ENCODE measurements at regions not wholly inside any gene's neighbourhood (a gene's known extent, or its start where the extent isn't known, plus 50 kb on each side); places are given as distances from the start of the nearest gene placed in this dataset.

DNA sequence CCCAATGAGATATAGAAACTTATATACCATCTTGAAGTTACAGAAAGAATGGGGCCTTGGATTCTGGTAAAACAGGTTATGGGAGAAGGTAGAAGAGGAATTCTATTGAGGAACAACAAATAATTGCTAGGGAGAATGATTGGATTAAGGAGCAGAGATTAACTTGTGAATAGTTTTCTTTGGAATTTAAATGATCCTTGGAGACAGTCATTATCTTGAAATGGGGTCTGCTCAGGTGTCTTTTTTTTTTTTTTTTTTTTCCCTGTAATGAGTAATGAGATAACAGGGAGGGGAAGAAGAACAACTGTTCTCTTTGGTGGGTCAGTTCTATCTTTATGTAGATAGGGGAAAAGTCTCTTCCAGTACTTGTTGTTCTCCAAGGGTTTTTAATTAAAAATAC is 1406.0 kb downstream of the RPA4 start:
- POLR2A ChIA-PET, result no interaction called here
- DNase-seq (ENCODE audit: low read depth, low spot score), result no peak
- Histone ChIP-seq H3K36me3 (ENCODE audit: control insufficient read depth, insufficient read depth, low read length) (no peaks in the 10 kb centered on the region), H3K9me3 (ENCODE audit: control insufficient read depth, insufficient read depth, low read depth, low read length) (no peaks in the 10 kb centered on the region), H3K27me3 (ENCODE audit: control insufficient read depth, insufficient read depth, low read length) (no peaks in the 10 kb centered on the region), H3K27ac (ENCODE audit: low read length) (no peak overlapping the region), H3K4me3 (ENCODE audit: low read depth in 2 of 2, low read length in 2 of 2) (no peak overlapping the region), H3K4me1 (ENCODE audit: control insufficient read depth, insufficient read depth, low read length) (no peaks in the 10 kb centered on the region)
- TF ChIP-seq, protein P1, sequence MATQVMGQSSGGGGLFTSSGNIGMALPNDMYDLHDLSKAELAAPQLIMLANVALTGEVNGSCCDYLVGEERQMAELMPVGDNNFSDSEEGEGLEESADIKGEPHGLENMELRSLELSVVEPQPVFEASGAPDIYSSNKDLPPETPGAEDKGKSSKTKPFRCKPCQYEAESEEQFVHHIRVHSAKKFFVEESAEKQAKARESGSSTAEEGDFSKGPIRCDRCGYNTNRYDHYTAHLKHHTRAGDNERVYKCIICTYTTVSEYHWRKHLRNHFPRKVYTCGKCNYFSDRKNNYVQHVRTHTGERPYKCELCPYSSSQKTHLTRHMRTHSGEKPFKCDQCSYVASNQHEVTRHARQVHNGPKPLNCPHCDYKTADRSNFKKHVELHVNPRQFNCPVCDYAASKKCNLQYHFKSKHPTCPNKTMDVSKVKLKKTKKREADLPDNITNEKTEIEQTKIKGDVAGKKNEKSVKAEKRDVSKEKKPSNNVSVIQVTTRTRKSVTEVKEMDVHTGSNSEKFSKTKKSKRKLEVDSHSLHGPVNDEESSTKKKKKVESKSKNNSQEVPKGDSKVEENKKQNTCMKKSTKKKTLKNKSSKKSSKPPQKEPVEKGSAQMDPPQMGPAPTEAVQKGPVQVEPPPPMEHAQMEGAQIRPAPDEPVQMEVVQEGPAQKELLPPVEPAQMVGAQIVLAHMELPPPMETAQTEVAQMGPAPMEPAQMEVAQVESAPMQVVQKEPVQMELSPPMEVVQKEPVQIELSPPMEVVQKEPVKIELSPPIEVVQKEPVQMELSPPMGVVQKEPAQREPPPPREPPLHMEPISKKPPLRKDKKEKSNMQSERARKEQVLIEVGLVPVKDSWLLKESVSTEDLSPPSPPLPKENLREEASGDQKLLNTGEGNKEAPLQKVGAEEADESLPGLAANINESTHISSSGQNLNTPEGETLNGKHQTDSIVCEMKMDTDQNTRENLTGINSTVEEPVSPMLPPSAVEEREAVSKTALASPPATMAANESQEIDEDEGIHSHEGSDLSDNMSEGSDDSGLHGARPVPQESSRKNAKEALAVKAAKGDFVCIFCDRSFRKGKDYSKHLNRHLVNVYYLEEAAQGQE (IDR thresholded peaks at IDR 0.05; ENCODE audit: insufficient read depth in 1 of 2, low read depth in 2 of 2, low read length in 1 of 2), result no peak
- TF ChIP-seq TCF7L2 (IDR thresholded peaks at IDR 0.05; ENCODE audit: low read depth, low read length) (no peak), POLR2AphosphoS5 (IDR thresholded peaks at IDR 0.05; ENCODE audit: low read depth, low read length) (no peak), SIN3A (IDR thresholded peaks at IDR 0.05; ENCODE audit: borderline replicate concordance, insufficient read depth, low read depth, low read length) (no peak)
- TF ChIP-seq, protein P2, sequence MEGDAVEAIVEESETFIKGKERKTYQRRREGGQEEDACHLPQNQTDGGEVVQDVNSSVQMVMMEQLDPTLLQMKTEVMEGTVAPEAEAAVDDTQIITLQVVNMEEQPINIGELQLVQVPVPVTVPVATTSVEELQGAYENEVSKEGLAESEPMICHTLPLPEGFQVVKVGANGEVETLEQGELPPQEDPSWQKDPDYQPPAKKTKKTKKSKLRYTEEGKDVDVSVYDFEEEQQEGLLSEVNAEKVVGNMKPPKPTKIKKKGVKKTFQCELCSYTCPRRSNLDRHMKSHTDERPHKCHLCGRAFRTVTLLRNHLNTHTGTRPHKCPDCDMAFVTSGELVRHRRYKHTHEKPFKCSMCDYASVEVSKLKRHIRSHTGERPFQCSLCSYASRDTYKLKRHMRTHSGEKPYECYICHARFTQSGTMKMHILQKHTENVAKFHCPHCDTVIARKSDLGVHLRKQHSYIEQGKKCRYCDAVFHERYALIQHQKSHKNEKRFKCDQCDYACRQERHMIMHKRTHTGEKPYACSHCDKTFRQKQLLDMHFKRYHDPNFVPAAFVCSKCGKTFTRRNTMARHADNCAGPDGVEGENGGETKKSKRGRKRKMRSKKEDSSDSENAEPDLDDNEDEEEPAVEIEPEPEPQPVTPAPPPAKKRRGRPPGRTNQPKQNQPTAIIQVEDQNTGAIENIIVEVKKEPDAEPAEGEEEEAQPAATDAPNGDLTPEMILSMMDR (IDR thresholded peaks at IDR 0.05), result no peak
- CTCF ChIA-PET, result no interaction called here
- intact Hi-C loops (cut with micrococcal nuclease; ENCODE audit: unreplicated experiment), result no loop called here
- BruUV-seq (replicated peaks), result no TSS peak
- in situ Hi-C loops (cut with HindIII; ENCODE audit: low pct_unique_long_range_greater_than_20kb, low sequenced_read_pairs), result no loop called here
- ATAC-seq, result no peak

DNA sequence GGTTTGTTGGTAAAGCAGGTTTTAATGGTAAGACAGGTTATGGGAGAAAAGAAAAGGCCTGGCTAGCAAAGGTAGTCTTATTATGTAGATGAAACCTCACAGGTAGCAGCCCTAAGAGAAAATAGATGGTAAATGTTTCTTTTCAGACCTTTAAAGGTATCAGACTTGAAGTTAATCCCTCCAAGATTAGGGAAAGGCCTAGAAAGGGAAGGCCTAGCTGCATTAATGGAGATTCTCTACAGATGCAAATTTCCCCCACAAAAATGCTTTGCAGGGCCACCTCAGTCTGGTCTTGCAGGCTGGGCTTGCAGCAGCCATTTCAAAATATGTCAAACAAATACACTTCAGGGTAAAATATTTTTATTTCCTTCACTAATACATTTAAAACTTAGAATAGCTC is 1410.6 kb downstream of the RPA4 start:
- BruUV-seq (replicated peaks), result no TSS peak
- no peak for TF ChIP-seq SIN3A (IDR thresholded peaks at IDR 0.05; ENCODE audit: borderline replicate concordance, insufficient read depth, low read depth, low read length)
- TF ChIP-seq, protein P1 (IDR thresholded peaks at IDR 0.05; ENCODE audit: insufficient read depth in 1 of 2, low read depth in 2 of 2, low read length in 1 of 2), result no peak
- TF ChIP-seq, protein P2 (IDR thresholded peaks at IDR 0.05), result no peak
- no peak for TF ChIP-seq POLR2AphosphoS5 (IDR thresholded peaks at IDR 0.05; ENCODE audit: low read depth, low read length)
- TF ChIP-seq TCF7L2 (IDR thresholded peaks at IDR 0.05; ENCODE audit: low read depth, low read length), result no peak
- ChIA-PET POLR2A (no interaction called here), CTCF (no interaction called here)
- in situ Hi-C loops (cut with HindIII; ENCODE audit: low pct_unique_long_range_greater_than_20kb, low sequenced_read_pairs), result no loop called here
- H3K36me3 ChIP-seq (ENCODE audit: control insufficient read depth, insufficient read depth, low read length), result no peaks in the 10 kb centered on the region
- intact Hi-C loops (cut with micrococcal nuclease; ENCODE audit: unreplicated experiment), result no loop called here
- H3K4me1 ChIP-seq (ENCODE audit: control insufficient read depth, insufficient read depth, low read length), result no peaks in the 10 kb centered on the region
- no peaks in the 10 kb centered on the region for H3K9me3 ChIP-seq (ENCODE audit: control insufficient read depth, insufficient read depth, low read depth, low read length)
- no peak overlapping the region for H3K4me3 ChIP-seq (ENCODE audit: low read depth in 2 of 2, low read length in 2 of 2)
- DNase-seq (ENCODE audit: low read depth, low spot score) (no peak), ATAC-seq (no peak)
- no peak overlapping the region for H3K27ac ChIP-seq (ENCODE audit: low read length)
- no peaks in the 10 kb centered on the region for H3K27me3 ChIP-seq (ENCODE audit: control insufficient read depth, insufficient read depth, low read length)
